Spinal cord (tissue), 9 donors: ENCODE measurements at regions not wholly inside any gene's neighbourhood (a gene's known extent, or its start where the extent isn't known, plus 50 kb on each side); places are given as distances from the start of the nearest gene placed in this dataset.

Experiments used
- DNase-seq, 6 donors: peaks; one replicate each; pipeline versions ENCODE4 v3.0.0 to v3.0.0-alpha.2; 2013 to 2015; ENCODE audit warnings: low spot score in 6 of 6, low read depth in 4 of 6
- H3K27ac ChIP-seq: one replicate; pipeline ENCODE4 v1.5.1; 2013; ENCODE audit warnings: low read depth, low read length, control low read depth
- H3K27me3 ChIP-seq: one replicate; pipeline ENCODE4 v1.6.1; 2013; ENCODE audit warnings: low read length; ENCODE audit not compliant: control insufficient read depth, insufficient read depth
- H3K36me3 ChIP-seq: one replicate; pipeline ENCODE4 v1.6.1; 2013; ENCODE audit warnings: low read length; ENCODE audit not compliant: control insufficient read depth, insufficient read depth
- H3K4me1 ChIP-seq: one replicate; pipeline ENCODE4 v1.6.1; 2013; ENCODE audit warnings: low read length; ENCODE audit not compliant: control insufficient read depth, insufficient read depth
- H3K4me3 ChIP-seq: one replicate; pipeline ENCODE4 v1.5.1; 2013; ENCODE audit warnings: low read depth, low read length, control low read depth
- H3K9me3 ChIP-seq: one replicate; pipeline ENCODE4 v1.6.1; 2013; ENCODE audit warnings: low read length; ENCODE audit not compliant: control insufficient read depth, insufficient read depth
- WGBS: methylation state at CpG from one replicate; pipeline ENCODE4 v1.1.5; 2013; ENCODE audit warnings: missing lambda C conversion rate; ENCODE audit not compliant: insufficient coverage; 5-methylcytosine and 5-hydroxymethylcytosine counted together
- donor health status: healthy.

GRCh38 chr12:24201258-24201970, 251.9 kb upstream of the SOX5 start:
- no peak for DNase-seq
- Histone ChIP-seq H3K36me3 (no peaks in the 10 kb centered on the region), H3K4me1 (peaks cover 6% of the 10 kb centered on the region), H3K4me3 (no peak overlapping the region), H3K27ac (no peak overlapping the region), H3K9me3 (peaks cover 2% of the 10 kb centered on the region), H3K27me3 (no peaks in the 10 kb centered on the region)
- no CpG with 5 or more reads among the region's 3 CpGs for WGBS

GRCh38 chr12:24200010-24200409, 250.5 kb upstream of the SOX5 start:
- no peak overlapping the region for H3K27ac ChIP-seq
- no peaks in the 10 kb centered on the region for H3K27me3 ChIP-seq
- H3K4me3 ChIP-seq = no peak overlapping the region
- H3K9me3 ChIP-seq = peaks cover 2% of the 10 kb centered on the region
- H3K4me1 ChIP-seq = peaks cover 6% of the 10 kb centered on the region
- DNase-seq = peak in 1 of 6 donors; percentile 77
- no peaks in the 10 kb centered on the region for H3K36me3 ChIP-seq

- Histone ChIP-seq H3K36me3 (no peaks in the 10 kb centered on the region), H3K4me3 (no peak overlapping the region), H3K4me1 (peaks cover 6% of the 10 kb centered on the region), H3K27ac (no peak overlapping the region), H3K9me3 (peaks cover 2% of the 10 kb centered on the region), H3K27me3 (no peaks in the 10 kb centered on the region)
- 87% methylated on average over 10 of the region's 11 CpGs for WGBS
- DNase-seq = peak in 1 of 6 donors; percentile 92
These were observed 249.6 kb upstream of the SOX5 start for GRCh38 chr12:24198936-24199671.

- no peak overlapping the region for H3K27ac ChIP-seq
- no peak overlapping the region for H3K4me3 ChIP-seq
- H3K4me1 ChIP-seq = peaks cover 6% of the 10 kb centered on the region
- no peaks in the 10 kb centered on the region for H3K36me3 ChIP-seq
- no peaks in the 10 kb centered on the region for H3K27me3 ChIP-seq
- peaks cover 2% of the 10 kb centered on the region for H3K9me3 ChIP-seq
- DNase-seq = no peak
- no CpG with 5 or more reads among the region's 3 CpGs for WGBS
These were observed 248.6 kb upstream of the SOX5 start for GRCh38 chr12:24198070-24198469.

- Histone ChIP-seq H3K4me3 (no peak overlapping the region), H3K36me3 (no peaks in the 10 kb centered on the region), H3K4me1 (peaks cover 6% of the 10 kb centered on the region), H3K27me3 (no peaks in the 10 kb centered on the region), H3K27ac (no peak overlapping the region), H3K9me3 (peaks cover 2% of the 10 kb centered on the region)
- DNase-seq = peak in 2 of 6 donors; percentile 17 to 37
- WGBS = 40% methylated on average over 3 of the region's 5 CpGs
These were observed 248.1 kb upstream of the SOX5 start for GRCh38 chr12:24197532-24197931.

GRCh38 chr12:24195063-24195462, 245.6 kb upstream of the SOX5 start:
- no peak overlapping the region for H3K4me3 ChIP-seq
- H3K9me3 ChIP-seq = peaks cover 2% of the 10 kb centered on the region
- WGBS = no CpG with 5 or more reads among the region's 4 CpGs
- H3K27ac ChIP-seq = no peak overlapping the region
- no peaks in the 10 kb centered on the region for H3K27me3 ChIP-seq
- no peak for DNase-seq
- H3K36me3 ChIP-seq = no peaks in the 10 kb centered on the region
- H3K4me1 ChIP-seq = peaks cover 6% of the 10 kb centered on the region

- H3K4me3 ChIP-seq = no peak overlapping the region
- DNase-seq = no peak
- H3K27me3 ChIP-seq = no peaks in the 10 kb centered on the region
- H3K27ac ChIP-seq = no peak overlapping the region
- 82% methylated on average over 5 of the region's 5 CpGs for WGBS
- no peaks in the 10 kb centered on the region for H3K4me1 ChIP-seq
- no peaks in the 10 kb centered on the region for H3K36me3 ChIP-seq
- H3K9me3 ChIP-seq = no peaks in the 10 kb centered on the region
These were observed 241.6 kb upstream of the SOX5 start for GRCh38 chr12:24191117-24191516.

- DNase-seq = no peak
- WGBS = no CpG with 5 or more reads among the region's 1 CpG
These were observed 236.3 kb upstream of the SOX5 start for GRCh38 chr12:24185782-24186181.

GRCh38 chr12:24177889-24178288, 228.4 kb upstream of the SOX5 start:
- Histone ChIP-seq H3K4me1 (no peaks in the 10 kb centered on the region), H3K4me3 (no peak overlapping the region), H3K27ac (no peak overlapping the region), H3K9me3 (no peaks in the 10 kb centered on the region), H3K27me3 (no peaks in the 10 kb centered on the region), H3K36me3 (no peaks in the 10 kb centered on the region)
- no peak for DNase-seq
- no CpG with 5 or more reads among the region's 1 CpG for WGBS

More at GRCh38 chr12:24185782-24186181, 236.3 kb upstream of the SOX5 start:
- H3K27me3 ChIP-seq = no peaks in the 10 kb centered on the region
- H3K9me3 ChIP-seq = no peaks in the 10 kb centered on the region
- H3K4me3 ChIP-seq = no peak overlapping the region
- H3K4me1 ChIP-seq = no peaks in the 10 kb centered on the region
- no peak overlapping the region for H3K27ac ChIP-seq
- H3K36me3 ChIP-seq = no peaks in the 10 kb centered on the region

GRCh38 chr12:24175929-24176328, 226.5 kb upstream of the SOX5 start:
- WGBS = no CpG with 5 or more reads among the region's 4 CpGs
- DNase-seq = no peak

More at GRCh38 chr12:24175929-24176328, 226.5 kb upstream of the SOX5 start:
- Histone ChIP-seq H3K9me3 (no peaks in the 10 kb centered on the region), H3K36me3 (no peaks in the 10 kb centered on the region), H3K4me1 (no peaks in the 10 kb centered on the region), H3K27ac (no peak overlapping the region), H3K27me3 (no peaks in the 10 kb centered on the region), H3K4me3 (no peak overlapping the region)
